ENCODE measurements at regions not wholly inside any gene's neighbourhood (a gene's known extent, or its start where the extent isn't known, plus 50 kb on each side); places are given as distances from the start of the nearest gene placed in this dataset.

- DNase-seq (ENCODE audit: low read depth) = no peak
- in situ Hi-C loops (cut with HindIII; ENCODE audit: low sequenced_read_pairs) = no loop called here
- H3K4me3 ChIP-seq (ENCODE audit: low read depth, low read length) = no peak overlapping the region
- TF ChIP-seq CTCF (IDR thresholded peaks at IDR 0.05; ENCODE audit: low read depth, low read length, missing control alignments) = no peak
Observed at GRCh38 chr22:49160261-49161001, 667.2 kb downstream of the BRD1 start.

- no peak overlapping the region for H3K4me3 ChIP-seq (ENCODE audit: low read depth, low read length)
- in situ Hi-C loops (cut with HindIII; ENCODE audit: low sequenced_read_pairs) = no loop called here
- no peak for DNase-seq (ENCODE audit: low read depth)
- no peak for TF ChIP-seq CTCF (IDR thresholded peaks at IDR 0.05; ENCODE audit: low read depth, low read length, missing control alignments)
Observed at GRCh38 chr22:49159711-49160110, 668.0 kb downstream of the BRD1 start.

DNA sequence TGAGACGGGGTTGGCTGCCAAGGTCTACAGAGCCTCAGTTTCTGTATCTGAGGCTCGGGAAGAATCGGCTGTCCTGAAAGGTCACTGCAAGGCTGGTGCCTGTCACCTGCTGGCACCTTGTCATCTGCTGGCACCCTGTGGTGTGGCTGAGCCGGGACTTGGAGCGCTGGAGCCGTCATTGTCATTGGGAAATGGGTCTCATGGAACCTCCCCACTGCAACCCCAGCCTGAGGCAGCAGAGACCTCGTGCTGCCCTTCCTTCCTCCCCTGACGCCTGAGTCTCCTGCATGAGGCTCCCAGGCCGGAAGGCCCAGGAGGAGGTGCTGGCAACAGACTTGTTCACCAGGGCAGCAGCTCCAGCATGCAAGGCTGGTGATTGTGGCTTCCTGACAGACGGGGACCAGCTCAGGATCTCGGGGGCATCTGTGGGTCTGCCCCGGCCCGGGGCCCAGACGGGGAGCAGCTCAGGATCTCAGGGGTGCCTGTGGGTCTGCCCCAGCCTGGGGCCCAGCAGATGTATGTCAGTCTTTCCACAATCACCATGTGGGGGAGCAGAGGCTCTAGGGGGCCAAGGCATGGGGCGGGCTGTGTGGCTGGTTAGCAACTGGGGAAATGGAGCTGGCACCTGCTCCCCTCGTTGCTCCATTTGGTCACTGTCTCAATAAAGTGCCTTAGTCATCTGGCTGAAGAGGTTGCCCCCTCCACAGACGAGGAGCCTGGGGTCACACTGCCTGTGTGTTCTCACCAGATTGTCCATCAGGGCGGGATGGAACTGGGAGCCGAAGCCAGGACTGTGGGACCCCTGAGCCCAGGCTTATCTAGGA lies 668.7 kb downstream of the BRD1 start:
- no peak for DNase-seq (ENCODE audit: low read depth)
- no peak overlapping the region for H3K4me3 ChIP-seq (ENCODE audit: low read depth, low read length)
- no peak for TF ChIP-seq CTCF (IDR thresholded peaks at IDR 0.05; ENCODE audit: low read depth, low read length, missing control alignments)
- in situ Hi-C loops (cut with HindIII; ENCODE audit: low sequenced_read_pairs) = no loop called here

- H3K4me3 ChIP-seq (ENCODE audit: low read depth, low read length) = no peak overlapping the region
- DNase-seq (ENCODE audit: low read depth) = no peak
- in situ Hi-C loops (cut with HindIII; ENCODE audit: low sequenced_read_pairs) = no loop called here
- TF ChIP-seq CTCF (IDR thresholded peaks at IDR 0.05; ENCODE audit: low read depth, low read length, missing control alignments) = no peak
Observed at GRCh38 chr22:49157529-49158339, 669.9 kb downstream of the BRD1 start.

GRCh38 chr22:49156662-49157285 lies 670.9 kb downstream of the BRD1 start:
- no peak for TF ChIP-seq CTCF (IDR thresholded peaks at IDR 0.05; ENCODE audit: low read depth, low read length, missing control alignments)
- in situ Hi-C loops (cut with HindIII; ENCODE audit: low sequenced_read_pairs) = no loop called here
- no peak overlapping the region for H3K4me3 ChIP-seq (ENCODE audit: low read depth, low read length)
- DNase-seq (ENCODE audit: low read depth) = no peak
